ENCODE measurements at regions not wholly inside any gene's neighbourhood (a gene's known extent, or its start where the extent isn't known, plus 50 kb on each side); places are given as distances from the start of the nearest gene placed in this dataset.

DNA sequence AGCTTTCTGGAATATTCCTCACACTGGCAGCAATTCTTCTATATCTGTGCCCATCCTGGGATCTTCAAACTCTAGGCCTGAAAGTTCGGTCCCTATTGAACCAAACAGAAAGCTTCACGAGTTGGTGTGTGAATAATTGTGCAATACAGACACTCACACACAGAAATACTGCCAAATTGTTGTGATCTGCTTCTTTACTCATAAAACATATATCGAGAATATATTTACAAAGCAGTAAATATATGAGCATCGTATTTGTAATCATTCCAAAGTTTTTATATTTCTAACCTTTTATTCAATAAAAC lies 56.6 kb upstream of the BEX4 start:
- DNase-seq = no peak

DNA sequence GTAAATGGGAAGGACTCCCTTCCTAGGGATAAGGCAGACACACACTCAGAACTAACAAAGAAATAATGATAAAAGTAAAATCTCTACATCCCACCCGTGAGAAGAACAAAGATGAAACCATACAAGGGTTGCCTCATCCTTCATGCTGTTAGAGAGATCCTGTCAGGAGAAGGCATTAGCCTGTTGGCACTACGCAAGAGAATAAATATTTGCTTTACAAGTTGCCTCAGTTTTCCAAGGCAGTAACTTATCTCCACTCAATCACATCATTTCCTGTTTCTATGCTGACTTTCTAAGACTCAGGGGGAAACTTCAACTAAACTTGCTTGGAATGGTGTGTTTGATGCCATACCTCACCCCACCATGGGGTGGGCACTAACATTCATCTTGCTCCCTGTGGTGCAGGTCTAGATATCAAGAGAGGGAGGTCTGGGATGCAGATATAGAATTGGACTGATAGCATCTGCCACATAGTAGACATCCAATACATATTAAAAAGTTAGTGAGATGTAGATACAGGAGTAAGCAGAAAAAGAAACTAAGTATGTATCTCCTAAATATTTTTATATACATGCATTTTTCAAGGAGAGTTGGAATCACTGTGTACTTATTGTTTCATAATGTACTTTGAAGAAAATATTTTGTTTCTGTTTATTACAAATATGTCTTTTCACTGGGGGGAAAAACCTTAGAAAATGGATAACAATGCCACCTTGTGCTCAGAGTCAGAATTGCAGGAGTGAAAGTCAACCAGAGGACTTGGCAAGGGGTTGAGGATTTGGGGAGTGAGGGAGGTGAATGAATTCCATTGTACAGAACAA lies 57.2 kb upstream of the BEX4 start:
- peak; percentile 78 for DNase-seq

DNA sequence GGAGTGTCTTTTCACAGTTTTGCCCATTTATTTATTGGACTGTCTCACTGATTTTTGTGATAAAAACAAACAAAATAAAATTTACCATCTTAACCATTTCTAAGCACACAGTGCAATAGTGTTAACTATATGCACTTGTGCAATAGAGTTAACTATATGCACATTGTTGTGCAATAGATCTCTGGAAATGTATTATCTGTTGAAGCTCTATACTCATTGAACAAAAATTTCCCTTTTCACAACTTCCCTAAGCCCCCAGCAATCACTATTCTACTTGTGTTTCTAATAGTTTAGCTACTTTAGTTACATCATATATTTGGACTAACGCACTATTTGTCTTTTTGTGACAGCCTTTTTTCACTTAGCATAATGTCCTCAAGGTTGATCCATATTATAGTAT lies 59.7 kb upstream of the BEX4 start:
- DNase-seq = peak; percentile 19

DNA sequence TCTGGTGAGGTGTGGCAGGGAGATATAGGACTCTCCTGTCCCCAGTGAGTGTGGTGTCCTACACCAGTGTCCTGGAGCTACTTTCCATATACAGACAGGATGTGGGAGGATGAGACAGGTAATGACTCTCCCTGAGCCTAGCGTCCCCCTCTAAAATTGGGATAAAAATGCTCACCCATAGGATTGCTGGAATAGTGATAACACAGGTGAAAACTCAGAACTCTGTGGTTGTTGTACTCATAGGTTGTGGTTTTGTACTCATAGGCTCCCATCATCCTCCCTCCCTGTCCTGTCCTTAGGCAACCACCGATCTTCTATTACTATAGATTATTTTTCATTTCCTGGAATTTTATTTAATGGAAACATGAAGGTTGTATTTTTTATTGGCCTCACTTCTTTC lies 60.7 kb upstream of the NXF3 start:
- DNase-seq = no peak

DNA sequence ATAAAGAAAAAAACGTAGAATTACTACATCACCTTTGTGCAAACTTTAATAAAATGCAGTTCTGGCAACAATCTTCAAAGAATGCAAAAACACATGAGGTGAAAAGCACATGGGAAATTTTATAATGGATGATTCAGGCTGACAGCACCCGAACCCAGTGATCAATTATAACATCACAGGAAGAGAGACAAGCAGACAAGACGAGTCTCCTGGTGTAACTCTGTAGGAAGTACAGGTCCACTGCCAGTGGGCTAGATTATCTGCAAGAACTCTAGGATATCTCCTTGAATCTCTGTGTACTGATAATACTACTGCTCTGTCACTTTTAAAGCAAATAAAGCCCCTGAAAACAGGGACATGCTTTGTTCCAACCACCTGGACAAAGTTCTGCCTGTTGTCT lies 58.9 kb upstream of the NXF3 start:
- no peak for DNase-seq

DNA sequence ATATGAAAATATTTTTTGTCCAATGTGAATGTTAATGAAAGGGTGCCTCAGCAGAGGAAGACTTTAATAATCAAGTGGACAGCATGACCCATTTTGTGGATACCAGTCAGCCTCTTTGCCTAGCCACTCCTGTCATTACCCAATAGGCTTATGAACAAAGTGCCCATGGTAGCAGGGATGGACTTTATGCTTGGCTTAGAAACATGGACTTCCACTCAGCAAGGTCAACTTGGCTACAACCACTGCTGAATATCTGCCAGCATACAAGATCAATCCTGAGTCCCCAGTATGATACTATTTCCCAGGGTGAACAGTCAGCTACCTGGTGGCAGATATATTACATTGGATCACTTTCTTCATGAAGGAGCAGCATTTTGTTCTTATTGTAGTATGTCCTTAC lies 56.7 kb upstream of the NXF3 start:
- DNase-seq = no peak

DNA sequence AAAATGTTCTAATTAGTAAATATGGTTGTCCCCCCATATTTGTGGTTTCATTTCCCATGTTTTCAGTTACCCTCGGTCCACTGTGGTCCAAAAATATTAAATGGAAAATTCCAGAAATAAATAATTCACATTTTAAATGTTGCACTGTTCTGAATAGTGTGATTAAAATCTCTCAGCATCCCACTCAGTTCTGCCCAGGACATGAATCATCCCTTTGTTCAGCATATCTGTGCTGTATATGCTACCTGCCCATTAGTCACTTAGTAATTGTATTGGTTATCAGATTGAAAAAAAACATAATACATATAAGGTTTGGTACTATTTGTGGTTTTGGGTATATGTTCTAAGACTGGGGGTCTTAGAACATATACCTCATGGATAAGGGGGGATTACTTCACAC lies 55.1 kb upstream of the NXF3 start:
- no peak for DNase-seq
